ENCODE measurements at regions not wholly inside any gene's neighbourhood (a gene's known extent, or its start where the extent isn't known, plus 50 kb on each side); places are given as distances from the start of the nearest gene placed in this dataset.

DNA sequence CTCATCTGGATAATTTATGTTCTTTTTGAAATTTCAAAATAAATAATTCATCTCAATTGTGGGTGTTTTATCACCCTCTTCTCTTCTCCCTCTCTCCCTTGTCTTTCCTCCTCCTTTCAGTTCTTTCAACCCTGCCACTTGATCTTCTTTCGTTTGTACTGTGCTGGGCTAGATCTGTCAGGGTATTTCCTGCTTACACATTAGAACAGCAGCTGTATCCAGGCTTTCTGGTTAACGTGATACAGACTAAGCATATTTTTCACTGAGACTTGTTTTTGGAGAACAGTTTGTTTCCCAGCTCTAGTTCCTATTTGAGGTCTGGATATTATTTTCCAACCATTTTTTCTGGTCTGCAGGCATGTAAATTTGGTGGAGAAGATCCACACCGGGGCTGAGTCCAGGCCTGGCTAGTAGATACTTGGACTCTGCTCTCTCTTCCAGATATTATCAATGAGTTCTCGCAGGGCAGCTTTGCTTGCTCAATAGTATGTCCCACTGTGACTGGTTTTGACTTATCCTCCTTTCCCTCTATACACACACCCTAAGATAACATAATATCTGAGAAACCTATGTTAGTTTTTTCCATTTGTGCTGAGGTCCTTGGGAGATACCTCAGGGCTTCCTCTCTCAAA lies 1310.7 kb upstream of the TENM3 start:
- H3K4me1 ChIP-seq = no peaks in the 10 kb centered on the region
- H3K36me3 ChIP-seq = no peaks in the 10 kb centered on the region
- no peak for ATAC-seq
- no peaks in the 10 kb centered on the region for H3K9me3 ChIP-seq
- DNase-seq = no peak
- H3K4me3 ChIP-seq = no peak overlapping the region
- no peaks in the 10 kb centered on the region for H3K27me3 ChIP-seq
- H3K27ac ChIP-seq = no peak overlapping the region
- intact Hi-C loops (cut with DNase I; ENCODE audit: low total_unique reads) (no loop called here), in situ Hi-C loops (cut with MboI; ENCODE audit: low sequenced_read_pairs in 4 of 4) (no loop called here)
- no peak for TF ChIP-seq POLR2A (IDR thresholded peaks at IDR 0.05)
- TF ChIP-seq, protein P1, sequence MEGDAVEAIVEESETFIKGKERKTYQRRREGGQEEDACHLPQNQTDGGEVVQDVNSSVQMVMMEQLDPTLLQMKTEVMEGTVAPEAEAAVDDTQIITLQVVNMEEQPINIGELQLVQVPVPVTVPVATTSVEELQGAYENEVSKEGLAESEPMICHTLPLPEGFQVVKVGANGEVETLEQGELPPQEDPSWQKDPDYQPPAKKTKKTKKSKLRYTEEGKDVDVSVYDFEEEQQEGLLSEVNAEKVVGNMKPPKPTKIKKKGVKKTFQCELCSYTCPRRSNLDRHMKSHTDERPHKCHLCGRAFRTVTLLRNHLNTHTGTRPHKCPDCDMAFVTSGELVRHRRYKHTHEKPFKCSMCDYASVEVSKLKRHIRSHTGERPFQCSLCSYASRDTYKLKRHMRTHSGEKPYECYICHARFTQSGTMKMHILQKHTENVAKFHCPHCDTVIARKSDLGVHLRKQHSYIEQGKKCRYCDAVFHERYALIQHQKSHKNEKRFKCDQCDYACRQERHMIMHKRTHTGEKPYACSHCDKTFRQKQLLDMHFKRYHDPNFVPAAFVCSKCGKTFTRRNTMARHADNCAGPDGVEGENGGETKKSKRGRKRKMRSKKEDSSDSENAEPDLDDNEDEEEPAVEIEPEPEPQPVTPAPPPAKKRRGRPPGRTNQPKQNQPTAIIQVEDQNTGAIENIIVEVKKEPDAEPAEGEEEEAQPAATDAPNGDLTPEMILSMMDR (IDR thresholded peaks at IDR 0.05 in 4 of 5, conservative IDR thresholded peaks at IDR 0.05 in 1 of 5) = no peak

- Histone ChIP-seq H3K9me3 (no peaks in the 10 kb centered on the region), H3K4me3 (no peak overlapping the region), H3K36me3 (no peaks in the 10 kb centered on the region), H3K4me1 (no peaks in the 10 kb centered on the region), H3K27me3 (no peaks in the 10 kb centered on the region), H3K27ac (no peak overlapping the region)
- in situ Hi-C loops (cut with MboI; ENCODE audit: low sequenced_read_pairs in 4 of 4) = no loop called here
- TF ChIP-seq POLR2A (IDR thresholded peaks at IDR 0.05) = no peak
- TF ChIP-seq, protein P1 (IDR thresholded peaks at IDR 0.05 in 4 of 5, conservative IDR thresholded peaks at IDR 0.05 in 1 of 5) = no peak
- DNase-seq (no peak), ATAC-seq (no peak)
- intact Hi-C loops (cut with DNase I; ENCODE audit: low total_unique reads) = no loop called here
Observed at GRCh38 chr4:180937083-180937482, 1306.1 kb upstream of the TENM3 start.

DNA sequence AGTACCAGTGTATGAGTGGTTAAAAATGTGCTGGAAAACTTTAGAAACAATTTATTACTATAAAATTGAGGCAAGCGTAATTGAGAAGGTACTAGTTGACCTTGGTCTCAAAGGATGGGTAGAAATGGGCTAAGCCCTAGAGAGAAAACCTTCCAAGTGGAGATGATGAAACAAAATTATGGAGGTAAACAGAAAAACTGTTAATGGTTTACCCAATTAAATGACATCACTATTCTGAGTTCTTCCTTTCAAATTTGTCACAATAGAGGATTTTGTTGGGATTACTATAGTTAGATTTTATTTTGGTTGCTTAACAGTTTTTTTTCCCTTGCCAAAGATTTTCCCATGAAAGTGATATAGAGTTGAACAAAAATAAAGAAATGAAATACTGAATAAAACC lies 1302.5 kb upstream of the TENM3 start:
- no peak for ATAC-seq
- no peak overlapping the region for H3K4me3 ChIP-seq
- no peaks in the 10 kb centered on the region for H3K9me3 ChIP-seq
- H3K4me1 ChIP-seq = no peaks in the 10 kb centered on the region
- no peaks in the 10 kb centered on the region for H3K36me3 ChIP-seq
- intact Hi-C loops (cut with DNase I; ENCODE audit: low total_unique reads) (no loop called here), in situ Hi-C loops (cut with MboI; ENCODE audit: low sequenced_read_pairs in 4 of 4) (no loop called here)
- no peaks in the 10 kb centered on the region for H3K27me3 ChIP-seq
- no peak overlapping the region for H3K27ac ChIP-seq
- no peak for DNase-seq
- no peak for TF ChIP-seq POLR2A (IDR thresholded peaks at IDR 0.05)
- TF ChIP-seq, protein P1 (IDR thresholded peaks at IDR 0.05 in 4 of 5, conservative IDR thresholded peaks at IDR 0.05 in 1 of 5) = no peak

DNA sequence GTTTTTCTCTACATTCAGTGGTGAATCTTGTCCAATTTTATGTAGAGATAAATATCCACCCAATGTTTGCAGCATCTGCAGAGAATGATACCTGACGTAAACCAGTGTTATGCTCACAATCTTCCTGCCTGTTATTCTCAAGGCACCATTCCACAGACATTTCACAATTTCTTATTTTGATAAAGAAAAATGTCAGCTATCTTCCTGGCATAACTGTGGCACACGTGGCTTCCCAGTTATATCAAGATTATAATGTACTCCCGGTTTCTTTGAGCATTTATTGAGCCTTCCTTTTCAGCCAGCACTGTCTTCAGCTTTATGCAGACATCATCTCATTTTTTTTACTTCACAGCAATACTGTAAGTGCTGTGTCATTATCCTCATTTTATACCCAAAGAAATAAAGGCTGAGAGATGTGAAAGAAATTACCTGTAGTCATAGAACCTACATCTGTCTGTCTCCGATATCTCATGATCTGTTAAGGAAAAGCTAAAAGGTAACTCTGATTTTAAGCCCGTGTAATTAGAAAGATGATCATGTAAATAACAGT lies 1300.8 kb upstream of the TENM3 start:
- H3K27me3 ChIP-seq = no peaks in the 10 kb centered on the region
- H3K9me3 ChIP-seq = no peaks in the 10 kb centered on the region
- no peak for DNase-seq
- H3K4me1 ChIP-seq = no peaks in the 10 kb centered on the region
- in situ Hi-C loops (cut with MboI; ENCODE audit: low sequenced_read_pairs in 4 of 4) (no loop called here), intact Hi-C loops (cut with DNase I; ENCODE audit: low total_unique reads) (no loop called here)
- H3K36me3 ChIP-seq = no peaks in the 10 kb centered on the region
- no peak overlapping the region for H3K4me3 ChIP-seq
- ATAC-seq = no peak
- TF ChIP-seq, protein P1 (IDR thresholded peaks at IDR 0.05 in 4 of 5, conservative IDR thresholded peaks at IDR 0.05 in 1 of 5) = no peak
- no peak for TF ChIP-seq POLR2A (IDR thresholded peaks at IDR 0.05)
- no peak overlapping the region for H3K27ac ChIP-seq

GRCh38 chr4:180946188-180946587 lies 1297.0 kb upstream of the TENM3 start:
- in situ Hi-C loops (cut with MboI; ENCODE audit: low sequenced_read_pairs in 4 of 4) (no loop called here), intact Hi-C loops (cut with DNase I; ENCODE audit: low total_unique reads) (no loop called here)
- H3K4me1 ChIP-seq = no peaks in the 10 kb centered on the region
- no peak for DNase-seq
- no peak overlapping the region for H3K27ac ChIP-seq
- no peaks in the 10 kb centered on the region for H3K9me3 ChIP-seq
- no peaks in the 10 kb centered on the region for H3K27me3 ChIP-seq
- TF ChIP-seq POLR2A (IDR thresholded peaks at IDR 0.05) = no peak
- TF ChIP-seq, protein P1 (IDR thresholded peaks at IDR 0.05 in 4 of 5, conservative IDR thresholded peaks at IDR 0.05 in 1 of 5) = no peak
- ATAC-seq = no peak
- no peak overlapping the region for H3K4me3 ChIP-seq
- no peaks in the 10 kb centered on the region for H3K36me3 ChIP-seq

Measured in gastrocnemius medialis (tissue), 4 donors.